PC-3 (cell line): ENCODE measurements at regions not wholly inside any gene's neighbourhood (a gene's known extent, or its start where the extent isn't known, plus 50 kb on each side); places are given as distances from the start of the nearest gene placed in this dataset.

Source experiments
- CTCF ChIP-seq: fragments of 300-600 bp; sonication (generic); conservative IDR thresholded peaks from 2 replicates; pipeline ENCODE4 v1.5.1; 2017; ENCODE audit warnings: antibody characterized with exemption, low read depth, mild to moderate bottlenecking, low read length
- EZH2phosphoT487 ChIP-seq: fragments of 300-600 bp; sonication (generic); IDR thresholded peaks from 2 replicates; pipeline ENCODE4 v1.6.1; 2018; ENCODE audit warnings: mild to moderate bottlenecking, antibody characterized with exemption, low read length, borderline replicate concordance

- no peak for TF ChIP-seq CTCF
- TF ChIP-seq EZH2phosphoT487: no peak
Observed at GRCh38 chr7:145474009-145474686, 638.3 kb upstream of the TPK1 start.
